ENCODE measurements at regions not wholly inside any gene's neighbourhood (a gene's known extent, or its start where the extent isn't known, plus 50 kb on each side); places are given as distances from the start of the nearest gene placed in this dataset.

GRCh38 chr17:77867976-77868713 lies 90.4 kb upstream of the TNRC6C start:
- DNase-seq: no peak

DNA sequence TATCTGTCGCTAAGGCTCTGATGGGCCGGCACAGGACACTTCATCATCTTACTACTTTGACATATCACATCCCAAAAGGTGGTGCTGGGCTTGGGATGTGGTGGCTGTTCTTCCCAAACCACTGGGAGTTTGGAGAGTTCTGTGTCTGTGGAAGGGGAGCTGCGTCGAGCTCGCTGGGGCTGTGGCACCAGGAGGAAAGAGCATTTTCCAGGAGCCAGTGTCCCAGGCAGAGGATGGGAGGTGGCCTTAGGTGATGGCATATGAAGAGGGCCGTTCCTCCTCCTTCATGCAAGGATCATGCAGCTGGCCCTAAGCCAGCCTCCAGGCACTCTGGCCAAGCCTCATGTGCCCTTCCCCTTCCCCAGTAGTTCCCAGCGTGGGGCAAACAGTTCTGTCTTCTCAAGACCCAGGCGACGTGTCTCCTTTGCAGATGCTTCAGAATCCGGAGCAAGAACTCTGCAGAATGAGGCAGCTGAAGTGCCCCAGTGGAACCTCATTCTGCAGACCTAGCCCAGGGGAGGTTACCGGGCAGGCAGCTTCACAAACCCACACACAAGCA lies 89.4 kb upstream of the TNRC6C start:
- DNase-seq: no peak

DNA sequence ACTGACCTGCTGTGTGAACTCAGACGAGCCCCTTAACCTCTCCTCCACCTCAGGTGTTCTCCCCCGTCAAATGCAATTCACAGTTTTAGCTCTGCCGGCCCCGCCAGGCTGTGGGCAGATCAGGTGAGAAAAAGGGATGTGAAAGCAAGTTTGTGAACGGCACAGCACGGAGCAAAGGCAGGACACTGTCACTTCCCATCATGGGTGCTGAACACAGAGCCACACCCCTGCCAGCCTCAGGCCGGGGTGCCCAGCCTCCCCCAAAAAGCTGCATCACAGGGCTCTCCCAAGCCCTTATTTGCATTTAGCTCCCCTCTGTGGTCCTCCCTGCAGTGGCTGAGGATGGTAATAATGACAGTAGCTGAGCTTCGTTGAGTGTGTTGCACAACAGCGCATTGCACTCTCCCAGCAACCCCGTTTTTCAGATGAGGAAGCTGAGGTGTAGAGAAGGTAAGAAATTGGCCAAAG lies 88.8 kb upstream of the TNRC6C start:
- peak; percentile 46 for DNase-seq

- DNase-seq: peak; percentile 43
Observed at GRCh38 chr17:77872199-77872598, 86.3 kb upstream of the TNRC6C start.

- DNase-seq: no peak
Observed at GRCh38 chr17:77872714-77873499, 85.6 kb upstream of the TNRC6C start.

DNA sequence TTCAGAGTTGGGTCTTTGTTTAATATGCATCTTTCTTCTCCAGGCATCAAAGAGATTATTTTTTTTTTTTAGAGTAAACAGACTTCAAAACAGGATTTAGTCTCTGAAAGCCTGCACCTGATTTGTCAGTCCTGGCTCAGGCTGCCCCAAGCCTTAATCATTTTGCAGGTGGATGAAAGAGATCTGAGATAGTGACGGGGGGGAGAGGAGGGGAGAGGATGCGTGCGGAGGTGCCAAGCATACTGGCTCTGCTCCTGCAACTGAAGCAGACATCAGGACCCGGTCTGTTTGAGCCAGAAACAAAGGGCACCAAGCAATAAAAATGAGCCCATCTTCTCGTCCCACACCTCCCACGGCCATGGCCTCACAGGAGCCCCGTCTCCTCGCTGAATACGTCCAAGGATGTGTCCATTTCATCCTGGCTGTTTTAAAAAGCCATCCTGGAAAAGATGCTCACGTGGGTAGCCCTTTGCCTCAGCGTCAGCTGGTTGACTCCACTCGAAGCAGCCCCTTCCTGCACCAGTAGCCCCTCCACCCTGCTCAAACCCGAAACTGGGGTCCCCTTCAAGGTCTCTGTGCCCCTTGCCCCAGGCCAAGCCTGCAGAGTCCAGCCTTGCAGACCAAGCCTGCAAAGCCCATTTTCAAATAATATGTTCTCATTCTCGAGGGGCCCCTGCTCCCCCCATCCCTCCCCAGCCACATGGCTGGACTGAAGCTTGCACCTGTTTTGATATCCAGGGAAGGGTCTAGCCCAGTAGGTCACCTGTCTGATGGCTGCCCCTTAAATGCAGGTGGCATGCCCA lies 84.8 kb upstream of the TNRC6C start:
- DNase-seq: no peak

DNA sequence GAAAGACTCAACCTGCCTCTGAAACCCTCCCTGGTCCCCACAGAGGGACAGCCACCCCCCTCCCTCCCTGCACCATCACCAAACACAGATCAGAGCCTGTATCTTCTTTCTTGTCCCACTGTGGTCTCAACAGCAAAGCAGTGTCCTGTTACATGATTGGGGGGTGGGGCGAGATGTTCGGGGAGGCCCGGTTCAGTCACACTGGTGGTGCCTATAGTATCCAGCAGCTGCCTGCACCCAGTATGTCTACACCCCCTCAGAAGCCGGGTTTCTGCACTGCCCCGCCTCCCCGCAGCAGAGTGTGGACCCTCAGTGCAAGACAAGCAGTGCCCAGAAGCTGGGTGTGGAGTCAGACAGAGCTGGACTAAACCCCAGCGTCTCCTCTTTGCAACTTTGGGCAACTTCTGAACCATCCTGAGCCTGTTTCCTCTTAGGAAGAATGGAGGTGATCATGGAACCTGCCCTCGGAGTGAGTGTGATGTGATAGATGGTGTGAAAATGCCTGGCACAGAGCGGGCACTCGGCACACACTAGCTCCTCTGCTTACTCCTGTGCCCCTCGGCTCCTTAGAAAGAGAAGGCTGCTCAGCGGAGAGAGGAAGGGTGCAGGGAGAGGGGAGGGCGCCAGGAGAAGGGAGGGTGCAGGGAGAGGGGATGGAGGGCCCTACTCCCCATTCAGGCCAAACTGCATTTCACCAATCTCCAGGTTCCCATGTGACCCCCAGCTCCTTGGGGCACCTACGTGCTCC lies 84.0 kb upstream of the TNRC6C start:
- no peak for DNase-seq

DNA sequence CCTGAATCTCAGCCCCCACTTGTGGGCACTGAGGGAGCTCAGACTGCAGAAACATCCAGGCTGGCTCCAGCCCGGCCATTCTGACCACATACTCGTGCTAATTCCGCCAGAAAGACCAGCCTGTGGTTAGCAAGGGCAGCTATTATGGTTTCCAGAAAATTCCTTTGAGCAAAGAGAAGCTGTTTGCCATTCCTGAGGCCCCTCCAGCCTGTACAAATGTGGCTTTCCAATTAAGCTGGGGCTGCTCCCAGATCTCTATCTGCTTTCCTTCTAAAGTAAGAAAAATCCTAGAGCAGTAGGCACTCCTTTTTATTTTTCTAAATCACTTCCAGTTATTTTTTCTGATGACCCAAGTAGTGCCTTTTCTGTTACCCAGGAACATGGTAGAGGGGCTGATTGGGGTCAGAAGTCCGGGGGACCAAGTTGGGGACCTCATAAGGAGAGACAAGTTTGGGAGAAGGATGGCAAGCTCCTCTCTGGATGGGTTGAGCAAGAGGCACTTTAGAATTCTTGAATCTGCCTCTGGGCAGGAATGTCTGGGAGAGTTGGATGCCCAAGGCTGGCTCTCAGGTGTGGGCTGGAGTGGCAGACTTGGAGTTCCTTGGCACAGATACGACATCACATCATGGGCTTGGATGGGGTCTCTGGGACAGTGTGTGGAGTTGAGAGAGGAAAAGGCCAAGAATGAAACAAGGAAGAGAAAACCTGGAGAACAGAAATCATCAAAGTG lies 83.3 kb upstream of the TNRC6C start:
- DNase-seq: no peak

GRCh38 chr17:77875881-77876509 lies 82.5 kb upstream of the TNRC6C start:
- DNase-seq: no peak

DNA sequence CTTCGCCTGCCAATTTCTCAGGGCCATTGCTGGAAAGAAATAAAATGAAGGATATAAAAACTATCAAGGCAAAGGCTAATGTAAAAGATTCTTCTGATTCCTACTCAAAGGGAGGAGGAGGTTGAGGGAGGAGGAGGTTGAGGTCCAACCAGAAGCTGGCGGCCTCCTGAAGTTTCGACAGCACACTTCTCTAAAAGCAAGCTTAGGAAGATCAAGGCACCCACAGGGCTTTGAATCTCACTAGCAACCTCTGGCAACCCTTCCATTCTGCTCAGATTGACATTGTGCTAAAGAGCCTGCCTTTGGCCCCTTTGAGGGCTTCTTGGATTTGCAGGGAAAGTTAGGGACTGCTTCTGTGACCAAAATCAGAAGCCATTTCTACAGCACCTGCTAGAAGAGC lies 81.5 kb upstream of the TNRC6C start:
- no peak for DNase-seq

DNA sequence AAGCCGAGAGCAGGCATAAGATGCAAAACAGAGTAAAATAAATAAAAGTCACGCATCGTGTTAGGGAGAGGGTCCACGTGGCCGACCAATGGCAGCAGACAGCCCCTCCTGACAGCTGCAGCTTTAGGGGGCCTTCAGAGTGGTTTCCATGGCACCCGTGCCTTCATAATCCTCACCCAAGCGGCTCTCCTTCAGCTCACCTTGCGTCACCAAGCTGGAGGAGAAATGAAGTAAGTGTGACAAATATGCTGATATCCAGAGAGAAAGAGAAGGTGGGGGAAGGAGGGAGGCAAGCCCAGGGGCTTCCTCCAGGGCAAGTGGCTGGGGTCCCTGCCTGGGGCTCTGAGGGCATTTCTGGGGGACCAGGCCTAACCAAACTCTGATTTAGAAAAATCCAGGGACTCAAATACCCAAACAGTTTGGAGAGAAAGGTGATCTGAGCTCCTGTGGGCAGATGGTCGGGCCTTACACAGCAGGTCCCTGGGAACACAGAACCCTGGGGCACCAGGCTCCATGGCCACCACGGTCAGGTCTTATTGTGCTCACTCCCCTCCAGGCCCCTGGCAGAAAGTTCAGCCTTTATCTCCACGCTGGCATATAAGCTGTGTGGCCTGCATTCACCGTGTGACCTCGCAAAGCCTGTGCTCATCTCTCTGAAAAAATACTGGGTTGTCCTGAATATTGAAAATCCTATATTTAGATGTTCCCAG lies 80.7 kb upstream of the TNRC6C start:
- no peak for DNase-seq

GRCh38 chr17:77879226-77879895 lies 79.1 kb upstream of the TNRC6C start:
- no peak for DNase-seq

DNA sequence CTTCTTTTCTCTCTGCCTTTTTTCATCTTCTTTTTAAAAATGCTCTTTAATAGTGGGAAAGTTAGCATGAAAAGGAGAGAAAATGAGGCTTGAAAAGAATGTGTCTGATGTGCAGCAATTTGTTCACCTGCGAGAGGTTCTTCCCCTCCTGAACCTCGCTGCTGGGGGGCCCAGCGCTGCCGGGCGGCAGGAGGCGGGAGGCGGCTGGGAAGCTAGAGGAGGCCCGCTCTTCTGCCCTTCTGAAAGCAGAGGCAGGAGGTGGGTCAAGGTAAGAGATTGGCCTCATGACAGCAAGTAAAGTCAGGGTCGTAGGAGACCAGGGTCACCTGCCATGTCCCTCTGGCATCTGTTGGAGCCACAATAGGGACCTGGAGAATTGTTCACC lies 78.6 kb upstream of the TNRC6C start:
- no peak for DNase-seq

DNA sequence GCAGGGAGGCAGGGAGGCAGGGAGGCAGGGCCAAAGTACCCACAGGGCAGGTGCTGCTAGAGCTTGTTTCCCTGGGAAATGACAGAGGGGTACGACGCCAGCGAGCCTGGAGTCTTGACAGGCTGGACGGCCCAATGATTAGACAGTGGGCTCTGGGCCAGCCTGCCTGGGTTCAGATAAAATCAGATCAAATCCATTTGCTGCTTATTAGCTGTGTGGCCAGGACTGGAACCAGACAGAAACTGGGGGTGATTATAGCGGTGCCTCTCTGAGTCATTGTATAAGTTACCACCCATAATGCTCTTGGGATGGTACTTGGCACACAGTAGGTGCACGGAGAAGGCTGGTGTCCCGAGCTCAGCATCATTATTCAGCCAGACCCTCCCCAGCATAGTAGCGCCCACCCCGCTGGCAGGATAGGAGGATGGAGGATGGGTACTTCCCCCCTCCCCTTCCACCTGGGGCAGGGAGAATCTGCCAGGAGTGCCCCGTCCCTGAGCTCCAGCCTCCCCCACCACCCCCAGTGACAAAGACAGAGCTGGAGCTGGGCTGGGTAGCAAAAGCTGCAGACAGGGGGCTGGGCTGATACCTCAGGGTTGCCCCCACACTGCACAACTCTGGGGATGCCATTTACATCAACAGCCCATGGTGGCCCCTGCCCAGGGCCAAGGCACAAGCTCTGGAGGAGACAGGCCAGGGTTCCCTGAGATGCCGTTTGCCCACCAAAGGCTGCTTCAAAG lies 77.6 kb upstream of the TNRC6C start:
- peak; percentile 25 for DNase-seq

DNA sequence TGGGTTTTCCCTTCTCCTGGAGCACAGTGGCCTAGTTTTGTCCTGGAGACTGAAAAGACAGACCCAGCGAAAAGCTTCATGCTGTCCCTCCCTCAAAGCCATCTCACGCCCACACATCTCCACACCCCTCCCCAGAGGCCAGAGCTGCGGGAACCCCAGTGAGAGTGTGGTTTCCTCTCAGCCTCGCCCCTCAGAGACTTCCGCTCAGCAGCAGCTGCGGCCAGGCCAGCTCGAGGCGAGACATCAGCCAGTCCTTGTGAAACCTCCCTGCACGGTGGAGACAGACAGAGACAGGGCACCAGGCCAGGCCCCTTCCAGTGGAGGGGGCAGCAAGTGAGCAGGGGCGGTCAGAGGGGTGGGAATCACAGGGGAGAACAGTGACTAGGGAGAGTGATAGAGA lies 77.0 kb upstream of the TNRC6C start:
- peak; percentile 85 for DNase-seq

DNA sequence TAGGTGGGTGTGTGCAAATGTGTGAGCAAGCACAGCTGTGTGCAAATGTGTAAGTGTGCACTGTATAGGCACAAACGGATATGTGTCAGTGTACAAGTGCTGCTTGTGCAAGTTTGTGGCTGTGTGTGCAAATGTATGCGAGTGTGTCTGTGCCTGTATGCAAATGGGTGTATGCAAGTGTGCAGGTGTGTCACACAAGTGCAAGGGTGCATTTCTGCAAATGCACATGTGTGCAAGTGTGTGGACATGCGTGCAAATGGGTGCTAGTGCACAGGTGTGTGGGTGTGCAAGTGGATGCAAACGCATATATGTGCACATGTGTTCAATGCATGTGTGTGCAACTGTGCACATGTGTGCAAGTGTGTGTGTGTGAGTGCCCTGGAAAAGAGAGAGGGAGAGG lies 76.5 kb upstream of the TNRC6C start:
- DNase-seq: no peak

DNA sequence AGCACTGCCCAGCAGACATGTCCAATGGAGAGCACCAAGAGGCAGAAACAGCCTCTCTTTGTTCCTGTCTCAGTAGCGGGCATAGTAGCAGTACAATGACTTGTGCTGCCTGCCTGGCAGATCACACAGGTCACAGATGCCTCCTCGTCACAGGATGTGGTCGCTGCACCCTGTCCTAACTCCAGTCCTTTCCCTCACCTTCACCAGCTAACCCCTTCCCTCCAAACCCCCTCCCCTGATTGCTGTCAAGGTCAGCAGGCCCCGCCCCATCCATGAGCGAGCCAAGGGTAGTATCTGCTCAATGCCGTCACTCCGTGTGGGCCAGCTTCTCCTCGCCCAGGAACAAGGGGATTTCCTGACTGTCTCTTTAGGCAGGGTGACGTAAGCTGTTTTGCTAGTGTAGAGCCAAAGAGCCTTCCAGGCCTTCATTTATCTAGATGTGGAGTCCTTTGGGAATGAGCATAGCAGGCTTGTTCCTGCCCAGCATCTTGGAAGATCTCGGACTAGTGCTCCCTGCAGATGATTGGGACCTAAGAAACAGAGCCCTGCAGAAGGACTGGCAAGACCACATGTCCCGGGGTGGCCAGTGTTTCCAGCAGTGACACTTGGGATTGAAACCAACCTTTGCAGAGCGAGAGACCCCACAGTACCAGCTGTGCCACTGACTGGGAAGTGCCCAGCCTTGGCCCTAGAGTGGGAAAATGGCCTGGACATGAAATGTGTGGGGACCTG lies 75.9 kb upstream of the TNRC6C start:
- peak; percentile 94 for DNase-seq

DNA sequence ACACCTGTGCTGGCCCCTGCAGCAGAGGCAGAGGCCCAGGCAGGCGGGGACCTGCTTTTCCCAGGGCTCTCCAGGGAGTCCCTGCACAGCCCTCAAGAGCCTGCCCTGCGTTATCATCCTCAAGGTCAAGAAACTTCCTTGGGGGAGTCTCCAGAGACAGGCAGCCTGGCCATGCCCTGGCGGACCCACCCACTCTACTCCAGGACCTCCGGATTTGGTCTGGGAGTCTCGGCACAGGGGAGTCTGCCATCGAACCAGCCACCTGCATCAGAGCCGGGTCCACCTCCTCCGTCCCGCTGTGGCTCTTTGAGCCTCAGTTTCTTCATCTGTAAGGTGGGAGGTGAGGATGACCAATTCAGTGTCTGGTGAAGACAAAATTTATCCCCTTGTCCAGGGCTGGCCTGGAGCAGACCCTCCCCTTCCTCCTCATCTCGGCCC lies 75.3 kb upstream of the TNRC6C start:
- no peak for DNase-seq
